ENCODE measurements at regions not wholly inside any gene's neighbourhood (a gene's known extent, or its start where the extent isn't known, plus 50 kb on each side); places are given as distances from the start of the nearest gene placed in this dataset.

DNA sequence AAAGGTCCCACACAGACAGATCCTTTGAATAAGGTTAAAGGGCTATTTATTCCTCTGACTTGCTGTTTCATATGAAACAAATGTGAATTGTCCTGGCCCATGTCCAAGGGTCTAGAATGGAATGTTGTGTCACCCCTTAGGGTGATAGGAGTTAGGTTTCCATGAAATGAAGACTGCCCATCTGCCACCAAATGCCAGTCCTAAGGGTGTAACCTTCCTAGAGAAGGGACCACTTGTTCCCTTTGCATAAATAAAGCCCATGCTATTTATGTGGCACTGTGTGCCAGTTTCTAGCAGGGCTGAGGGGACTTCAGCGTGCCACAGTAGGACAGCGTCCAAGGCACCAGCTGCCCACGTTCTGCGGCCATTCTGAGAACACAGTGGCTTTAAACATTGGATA lies 171.3 kb downstream of the ABCA8 start:
- in situ Hi-C loops (cut with MboI; ENCODE audit: low sequenced_read_pairs), result loop anchor here (25.0 kb wide), 1 partner anchor 178 kb away; the partner anchor contains the start of gene ABCA8

DNA sequence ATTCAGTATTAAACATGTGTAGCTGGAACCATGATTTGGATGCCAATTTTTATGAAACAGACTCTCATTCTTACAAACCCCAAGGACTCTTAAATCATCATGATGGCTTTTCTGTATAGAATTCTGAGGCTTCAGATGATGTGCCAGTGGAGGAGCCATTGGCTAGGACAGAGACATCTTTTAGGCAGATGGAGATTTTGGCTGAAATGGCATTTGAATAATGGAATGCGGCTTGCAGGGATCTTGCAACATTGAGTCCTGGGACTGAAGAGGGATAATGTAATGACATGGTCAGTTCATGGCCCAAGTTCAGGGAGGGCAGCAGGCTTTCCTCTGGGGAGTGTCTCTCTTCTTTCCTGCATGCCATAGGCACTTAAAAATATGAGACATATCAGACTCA lies 172.4 kb downstream of the ABCA8 start:
- in situ Hi-C loops (cut with MboI; ENCODE audit: low sequenced_read_pairs), result loop anchor here (25.0 kb wide), 1 partner anchor 180 kb away; the partner anchor contains the start of gene ABCA8

DNA sequence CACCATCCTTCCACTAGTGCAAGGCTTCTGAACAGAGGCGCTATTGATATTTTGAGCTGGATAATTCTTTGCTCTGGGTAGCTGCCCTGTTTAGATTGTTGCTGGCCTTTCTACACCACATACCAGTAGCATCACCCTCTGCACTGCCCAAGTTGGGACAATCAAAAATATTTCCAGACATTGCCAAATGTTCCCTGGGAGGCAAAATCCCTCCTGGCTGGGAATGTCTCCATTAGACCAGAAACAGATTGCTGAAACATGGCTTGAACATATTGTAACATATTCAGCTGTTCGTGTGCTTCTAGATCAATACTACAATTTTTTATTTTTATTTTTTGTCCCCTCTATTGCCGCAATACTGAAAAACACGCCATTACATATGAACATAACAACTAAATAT lies 174.6 kb downstream of the ABCA8 start:
- in situ Hi-C loops (cut with MboI; ENCODE audit: low sequenced_read_pairs), result loop anchor here (25.0 kb wide), 1 partner anchor 182 kb away; the partner anchor contains the start of gene ABCA8

DNA sequence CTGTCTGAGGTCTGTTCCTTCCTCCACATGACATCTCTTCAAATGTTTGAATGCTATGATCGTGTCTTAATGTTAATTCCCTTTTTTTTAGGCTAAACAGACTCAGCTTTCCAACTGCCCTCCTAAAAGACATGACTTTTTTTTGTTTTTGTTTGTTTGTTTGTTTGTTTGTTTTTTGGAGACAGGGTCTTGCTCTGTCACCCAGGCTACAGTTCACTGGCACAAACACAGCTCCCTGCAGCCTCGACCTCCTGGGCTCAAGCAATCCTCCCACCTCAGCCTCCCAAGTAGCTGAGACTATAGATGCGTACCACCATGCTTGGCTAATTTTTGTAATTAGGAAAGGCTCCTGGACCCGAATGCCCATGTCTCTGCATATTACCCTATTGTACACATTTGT lies 176.5 kb downstream of the ABCA8 start:
- in situ Hi-C loops (cut with MboI; ENCODE audit: low sequenced_read_pairs), result loop anchor here (5.0 to 25.0 kb wide), 2 partner anchors 184 to 459 kb away; partner anchors contain the start of gene ABCA8

DNA sequence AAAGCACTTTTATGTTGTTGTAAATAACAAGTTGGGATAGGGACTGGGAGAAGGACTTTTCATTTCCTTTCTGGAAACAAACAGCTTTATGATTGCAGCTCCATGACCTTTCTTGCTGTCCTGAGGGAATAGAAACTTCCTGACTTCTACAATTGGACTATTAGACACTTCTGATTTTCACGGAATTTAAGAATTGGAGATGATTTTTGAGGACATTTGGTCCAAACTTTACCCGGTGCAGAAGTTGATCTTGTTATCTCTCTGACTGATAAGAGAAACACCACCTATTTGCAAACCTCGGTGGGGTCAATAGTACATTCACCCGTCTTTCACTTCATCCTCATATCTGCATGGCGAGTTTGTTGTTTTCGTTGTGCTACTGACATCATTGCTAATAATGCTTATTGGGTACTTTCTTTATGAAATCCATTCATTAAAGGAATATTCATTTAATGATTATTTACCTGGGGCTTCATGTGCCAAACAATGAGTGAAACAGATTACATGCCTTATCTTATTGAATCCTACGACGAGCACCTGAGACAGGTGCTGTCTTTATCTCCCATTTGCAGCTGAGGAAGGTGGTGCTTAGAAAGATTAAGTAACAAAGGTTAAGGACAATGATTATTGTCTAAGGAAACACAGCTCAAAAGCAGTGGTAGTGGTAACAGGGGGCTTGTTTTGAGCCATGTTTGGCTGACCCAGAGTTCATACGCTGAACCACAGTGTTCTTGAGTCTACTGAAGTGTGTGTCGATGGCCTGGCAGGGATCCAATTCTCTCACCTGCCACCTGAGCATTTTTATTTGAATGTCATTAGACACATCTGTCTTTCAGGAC lies 176.9 kb upstream of the FAM20A start:
- in situ Hi-C loops (cut with MboI; ENCODE audit: low sequenced_read_pairs), result loop anchor here (5.0 to 25.0 kb wide), 2 partner anchors 184 to 459 kb away; partner anchors contain the start of gene ABCA8

DNA sequence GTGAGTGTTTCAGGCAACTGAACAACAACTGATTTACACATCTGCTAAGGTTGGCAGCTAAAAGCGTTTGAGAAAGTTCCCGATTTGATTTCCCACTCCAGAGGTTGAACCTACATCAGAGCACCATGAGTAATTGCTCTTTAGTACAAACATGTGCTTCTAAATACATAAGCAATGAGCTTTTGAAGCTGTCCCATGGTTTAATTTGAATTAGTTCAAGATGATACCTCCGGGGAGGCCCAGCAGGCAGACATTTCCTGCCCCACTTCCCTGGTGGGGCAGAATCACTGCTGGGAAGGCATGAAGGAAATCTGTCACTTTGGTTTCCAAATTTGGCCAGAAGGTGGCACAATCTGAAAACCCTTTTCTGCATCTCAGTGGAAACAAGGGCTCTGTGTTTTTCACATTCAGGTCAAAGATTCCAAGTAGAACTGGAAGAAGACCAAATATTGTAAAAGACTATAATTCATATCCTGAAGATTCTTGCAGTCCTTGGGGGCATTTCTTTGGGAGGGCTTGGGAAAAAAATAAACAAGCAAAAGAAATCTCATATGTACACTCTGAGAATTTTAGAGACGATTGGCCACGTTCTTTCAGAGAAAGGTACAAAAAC lies 176.2 kb upstream of the FAM20A start:
- in situ Hi-C loops (cut with MboI; ENCODE audit: low sequenced_read_pairs), result loop anchor here (5.0 to 25.0 kb wide), 2 partner anchors 185 to 460 kb away; partner anchors contain the start of gene ABCA8

DNA sequence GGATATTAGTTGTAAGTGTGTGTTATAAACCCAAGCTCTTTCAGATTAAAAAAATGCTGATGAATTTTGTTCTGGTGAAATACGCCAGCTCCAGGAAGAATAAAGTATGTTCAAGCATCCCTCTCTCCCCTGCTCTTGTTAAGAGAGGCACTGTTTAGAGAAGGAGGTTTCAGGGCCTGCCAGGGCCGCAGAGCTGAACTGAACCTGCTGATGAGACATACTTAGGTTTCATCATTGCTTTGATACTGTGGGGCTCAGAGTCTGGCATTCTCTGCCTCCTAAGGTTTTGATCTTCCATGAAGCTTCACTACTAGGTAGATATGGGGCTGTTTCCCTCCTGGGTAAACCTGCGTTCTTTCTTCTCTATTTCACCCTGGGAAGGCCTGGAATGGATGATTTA lies 175.3 kb upstream of the FAM20A start:
- in situ Hi-C loops (cut with MboI; ENCODE audit: low sequenced_read_pairs), result loop anchor here (5.0 to 25.0 kb wide), 2 partner anchors 186 to 461 kb away; partner anchors contain the start of gene ABCA8

DNA sequence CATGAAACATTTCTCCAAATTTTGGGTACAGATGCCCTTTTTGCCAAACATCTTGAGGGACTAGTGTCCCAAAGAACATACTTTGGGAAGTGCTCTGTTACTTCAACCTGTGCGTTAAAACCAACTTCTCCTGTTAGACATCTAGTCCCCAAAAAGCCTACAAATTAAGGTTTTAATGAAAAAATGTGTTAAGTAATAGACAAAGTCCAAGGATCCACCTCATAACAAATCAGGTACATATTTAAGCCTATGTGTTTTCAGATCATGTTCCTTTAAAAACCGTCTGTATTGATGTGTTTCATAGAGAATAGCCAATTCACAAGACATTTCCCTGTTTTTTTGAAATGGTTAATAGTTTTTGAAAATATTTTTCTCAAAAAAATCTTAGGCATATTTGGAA lies 174.8 kb upstream of the FAM20A start:
- in situ Hi-C loops (cut with MboI; ENCODE audit: low sequenced_read_pairs), result loop anchor here (5.0 to 25.0 kb wide), 2 partner anchors 186 to 461 kb away; partner anchors contain the start of gene ABCA8

DNA sequence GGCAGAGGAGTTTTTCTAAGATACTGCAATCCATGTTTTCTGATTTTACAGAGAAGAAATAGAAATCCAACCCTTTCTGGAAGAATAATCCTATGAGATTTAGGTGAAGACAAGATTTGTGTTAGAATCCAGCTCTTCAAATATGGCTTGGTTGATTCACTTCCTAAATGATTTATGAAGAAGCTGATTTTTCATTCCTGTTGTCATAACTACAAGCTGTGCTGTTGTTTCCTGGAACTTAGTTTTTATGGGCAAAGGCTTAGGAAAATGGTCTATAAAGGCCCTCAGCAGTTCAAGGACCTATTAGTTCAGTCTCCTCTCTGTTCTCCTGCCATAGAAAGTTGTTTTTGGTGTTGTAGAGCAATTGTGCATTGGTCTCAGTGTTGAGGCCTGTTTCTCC lies 174.2 kb upstream of the FAM20A start:
- in situ Hi-C loops (cut with MboI; ENCODE audit: low sequenced_read_pairs), result loop anchor here (5.0 to 25.0 kb wide), 2 partner anchors 187 to 462 kb away; partner anchors contain the start of gene ABCA8

DNA sequence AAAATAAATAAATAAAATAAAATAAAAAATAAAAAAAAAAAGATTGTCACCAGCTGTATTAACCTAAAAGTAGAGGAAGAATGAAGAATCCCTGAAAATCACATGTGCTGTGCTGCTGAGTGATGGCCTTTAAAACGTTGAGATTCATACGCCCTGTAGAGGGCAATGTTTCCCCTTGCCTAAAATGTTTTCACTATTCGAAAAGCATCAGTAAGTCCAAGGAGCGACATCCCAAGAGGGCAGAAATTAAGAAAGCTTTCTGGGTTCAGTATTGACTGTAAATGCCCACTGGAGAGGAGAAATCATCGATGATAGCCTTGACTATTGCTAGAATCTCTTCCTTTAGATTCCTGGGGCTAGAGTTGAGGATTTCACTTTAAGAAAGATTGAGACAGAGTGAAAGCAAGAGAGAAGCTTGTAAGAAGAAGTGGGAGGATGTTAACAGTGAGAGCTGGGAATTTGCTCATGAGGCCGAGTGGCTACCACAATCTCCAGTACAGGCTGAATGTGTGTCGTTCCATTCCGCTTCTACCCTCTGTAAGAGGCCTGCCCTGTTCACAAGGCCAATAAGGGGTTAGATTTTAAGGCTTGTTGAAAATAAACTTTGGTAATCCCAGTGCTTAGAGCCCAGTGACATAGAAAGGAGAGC lies 170.8 kb upstream of the FAM20A start:
- in situ Hi-C loops (cut with MboI; ENCODE audit: low sequenced_read_pairs), result loop anchor here (25.0 kb wide), 3 partner anchors 235 to 810 kb away; no protein-coding TSS in a partner anchor

DNA sequence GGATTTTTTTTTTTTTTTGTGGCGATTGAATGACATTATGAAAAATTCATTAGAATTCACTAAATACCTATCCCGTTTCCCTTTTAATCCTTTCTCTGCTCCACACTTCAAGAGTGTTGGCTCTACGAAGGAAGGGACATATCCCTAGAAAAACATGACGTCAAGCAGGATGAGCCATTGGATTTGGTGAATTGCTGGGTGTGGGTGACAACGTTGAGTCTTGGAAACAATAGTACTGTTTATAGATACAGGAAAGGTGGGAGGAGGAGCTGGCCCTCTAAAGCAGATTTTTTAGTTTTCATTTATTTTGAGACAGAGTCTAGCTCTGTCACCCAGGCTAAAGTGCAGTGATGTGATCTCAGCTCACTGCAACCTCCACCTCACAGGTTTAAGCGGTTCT lies 167.6 kb upstream of the FAM20A start:
- in situ Hi-C loops (cut with MboI; ENCODE audit: low sequenced_read_pairs), result loop anchor here (25.0 kb wide), 3 partner anchors 232 to 807 kb away; no protein-coding TSS in a partner anchor

DNA sequence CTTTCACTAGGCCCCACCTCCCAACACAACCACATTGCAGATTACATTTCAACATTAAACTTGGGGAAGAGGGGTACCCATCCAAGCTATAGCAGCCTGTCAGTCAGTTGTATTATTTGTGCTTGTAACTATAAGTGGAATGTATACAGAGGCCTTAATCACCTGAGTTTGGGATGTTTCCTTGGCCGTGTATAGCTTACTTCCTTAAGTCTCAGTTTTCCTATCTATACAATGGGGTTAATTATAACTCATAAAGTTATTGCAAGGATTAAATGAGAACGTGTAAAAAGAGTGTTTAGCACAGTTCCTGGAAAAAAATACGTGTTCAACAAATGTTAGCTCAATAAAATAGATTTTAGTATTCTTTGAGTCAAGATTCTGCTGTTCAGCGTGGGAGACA lies 165.5 kb upstream of the FAM20A start:
- in situ Hi-C loops (cut with MboI; ENCODE audit: low sequenced_read_pairs), result loop anchor here (25.0 kb wide), 3 partner anchors 229 to 804 kb away; no protein-coding TSS in a partner anchor

DNA sequence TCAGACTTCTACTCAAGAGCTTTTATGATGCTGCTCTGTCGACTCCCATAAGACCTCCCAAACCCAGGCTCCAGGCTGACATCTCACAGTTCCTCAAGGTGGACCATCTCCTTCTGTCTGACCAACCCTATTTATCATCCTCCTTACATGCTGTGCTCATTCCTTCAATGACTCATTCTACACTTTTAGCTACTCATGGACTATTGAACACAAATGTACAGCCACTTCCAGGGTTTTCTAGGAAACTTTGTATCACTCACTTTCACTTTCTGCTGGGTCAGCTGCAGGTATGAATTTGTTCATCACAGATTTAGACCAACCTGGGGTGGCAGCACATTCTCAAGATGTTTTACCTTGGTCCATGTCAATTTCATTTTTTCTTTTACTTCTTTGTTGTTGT lies 162.4 kb upstream of the FAM20A start:
- in situ Hi-C loops (cut with MboI; ENCODE audit: low sequenced_read_pairs), result loop anchor here (25.0 kb wide), 3 partner anchors 226 to 801 kb away; no protein-coding TSS in a partner anchor

DNA sequence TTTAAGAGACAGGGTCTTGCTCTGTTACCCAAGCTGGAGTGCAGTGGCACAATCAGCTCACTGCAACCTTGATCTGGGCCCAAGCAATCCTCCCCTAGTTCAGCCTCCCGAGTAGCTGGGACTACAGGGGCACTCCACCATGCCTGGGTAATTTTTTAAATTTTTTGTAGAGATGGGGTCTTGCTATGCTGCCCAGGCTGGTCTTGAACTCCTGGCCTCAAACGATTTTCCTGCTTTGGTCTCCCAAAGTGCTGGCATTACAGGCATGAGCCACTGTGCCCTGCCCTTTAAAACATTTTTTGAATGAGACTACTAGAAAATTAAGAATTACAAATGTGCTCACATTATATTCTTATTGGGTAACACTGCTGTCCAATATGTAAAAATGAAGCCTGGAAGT lies 161.7 kb upstream of the FAM20A start:
- in situ Hi-C loops (cut with MboI; ENCODE audit: low sequenced_read_pairs), result loop anchor here (25.0 kb wide), 3 partner anchors 226 to 801 kb away; no protein-coding TSS in a partner anchor

DNA sequence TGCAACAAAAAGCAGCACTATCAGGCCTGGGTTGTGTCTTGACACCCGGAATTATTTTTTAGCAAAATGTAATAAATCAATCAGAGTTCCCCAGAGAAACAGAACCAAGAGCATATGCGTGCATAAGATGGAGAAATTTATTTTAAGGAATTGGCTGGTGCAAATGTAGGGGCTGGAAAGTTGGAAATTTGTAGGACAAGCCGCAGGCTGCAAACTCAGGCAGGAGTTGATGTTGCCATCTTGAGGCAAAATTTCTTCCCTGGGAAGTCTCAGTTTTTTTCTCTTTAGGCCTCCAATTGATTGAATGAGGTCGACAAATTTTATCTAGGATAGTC lies 158.9 kb upstream of the FAM20A start:
- in situ Hi-C loops (cut with MboI; ENCODE audit: low sequenced_read_pairs), result loop anchor here (25.0 kb wide), 3 partner anchors 223 to 798 kb away; no protein-coding TSS in a partner anchor

DNA sequence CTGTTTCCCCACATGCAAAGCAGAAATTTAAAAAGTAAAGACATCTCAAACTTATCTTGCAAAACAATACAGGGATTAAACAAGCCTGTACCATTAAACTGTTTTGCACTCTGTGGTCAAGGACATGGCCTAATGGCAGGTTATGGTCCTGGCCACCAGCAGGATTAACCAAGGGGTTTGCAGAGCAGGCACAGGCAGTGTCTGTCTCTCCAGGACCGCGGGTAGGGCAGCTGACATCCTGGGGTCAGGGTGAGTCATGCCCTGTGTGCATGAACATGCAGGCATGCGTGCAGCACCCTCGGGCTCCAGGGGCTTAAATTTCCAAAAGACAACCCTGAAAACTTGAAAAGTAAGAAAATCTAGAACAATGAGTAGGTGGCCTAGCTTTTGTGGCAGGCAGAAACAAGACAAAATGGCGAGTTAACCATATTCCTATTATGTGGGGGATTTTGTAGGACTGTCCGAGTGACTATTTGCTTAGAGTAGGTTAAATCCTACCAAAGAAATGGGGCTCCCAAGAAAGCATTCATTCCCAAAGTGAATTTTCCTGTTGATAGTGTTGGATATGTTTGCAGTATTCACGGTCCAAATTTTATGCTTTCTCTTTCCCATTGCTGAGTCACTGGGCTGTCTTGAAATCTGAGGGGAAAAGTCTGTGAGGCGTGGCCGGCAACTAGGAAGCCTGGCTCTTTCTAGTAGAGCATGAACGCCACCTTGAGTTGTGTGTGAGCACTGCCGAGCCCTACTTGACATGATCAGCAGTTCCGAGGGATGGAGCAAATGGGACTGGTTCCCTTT lies 158.4 kb upstream of the FAM20A start:
- in situ Hi-C loops (cut with MboI; ENCODE audit: low sequenced_read_pairs), result loop anchor here (25.0 kb wide), 3 partner anchors 222 to 797 kb away; no protein-coding TSS in a partner anchor

DNA sequence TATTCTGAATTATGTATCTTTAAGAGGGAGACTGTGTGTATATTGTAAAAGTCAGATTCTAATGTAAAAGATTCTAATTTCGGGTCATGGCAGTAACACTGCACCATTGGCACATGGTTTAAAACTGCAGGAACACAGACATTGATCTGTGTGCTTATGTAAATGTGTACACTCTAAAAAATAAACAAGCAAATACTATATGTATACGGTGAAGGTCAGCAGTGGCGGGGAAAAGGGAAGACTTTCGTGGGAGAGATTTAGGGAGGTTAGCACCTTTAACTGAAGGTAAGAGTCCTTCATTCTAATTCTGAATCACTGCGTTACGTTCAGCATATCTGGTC lies 157.8 kb upstream of the FAM20A start:
- in situ Hi-C loops (cut with MboI; ENCODE audit: low sequenced_read_pairs), result loop anchor here (25.0 kb wide), 3 partner anchors 222 to 797 kb away; no protein-coding TSS in a partner anchor

DNA sequence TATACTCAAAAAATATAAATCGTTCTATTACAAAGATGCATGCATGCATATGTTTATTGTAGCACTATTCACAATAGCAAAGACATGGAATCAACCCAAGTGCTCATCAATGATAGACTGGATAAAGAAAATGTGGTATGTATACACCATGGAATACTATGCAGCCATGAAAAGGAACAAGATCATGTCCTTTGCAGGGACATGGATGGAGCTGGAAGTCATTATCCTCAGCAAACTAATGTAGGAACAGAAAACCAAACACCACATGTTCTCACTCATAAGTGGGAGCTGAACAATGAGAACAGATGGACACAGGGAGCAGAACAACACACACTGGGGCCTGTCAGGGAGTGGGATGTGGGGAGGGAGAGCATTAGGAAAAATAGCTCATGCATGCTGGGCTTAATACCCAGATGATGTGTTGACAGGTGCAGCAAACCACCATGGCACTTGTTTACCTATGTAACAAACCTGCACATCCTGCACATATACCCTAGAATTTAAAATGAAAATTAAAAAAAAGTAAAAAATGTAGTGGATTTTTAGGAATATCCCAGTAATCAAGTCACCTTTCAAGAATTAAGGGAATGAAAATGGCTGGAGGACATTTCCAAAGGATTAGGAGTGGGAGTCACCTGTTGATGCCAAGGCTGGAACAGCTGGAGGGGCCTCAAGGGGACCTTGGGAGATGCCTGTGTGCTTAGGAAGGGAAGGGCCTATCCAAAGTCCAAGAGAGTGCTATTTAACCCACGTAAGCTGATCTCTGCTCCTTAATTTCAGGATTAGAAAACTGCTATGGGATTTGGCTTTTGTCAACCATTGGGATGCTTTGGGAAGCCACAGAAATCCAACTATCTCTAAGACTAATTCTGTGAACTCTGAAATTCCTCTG lies 156.9 kb upstream of the FAM20A start:
- in situ Hi-C loops (cut with MboI; ENCODE audit: low sequenced_read_pairs), result loop anchor here (25.0 kb wide), 3 partner anchors 221 to 796 kb away; no protein-coding TSS in a partner anchor
